Glomerular visceral epithelial cell (primary cell): ENCODE measurements at regions not wholly inside any gene's neighbourhood (a gene's known extent, or its start where the extent isn't known, plus 50 kb on each side); places are given as distances from the start of the nearest gene placed in this dataset.
"Not testable (repeated sequence)": the region's sequence is repeated elsewhere in the genome, so short reads cannot be mapped to it uniquely, and the experiment has no call there.

Source experiments
- DNase-seq: peaks from one replicate; pipeline ENCODE4 v3.0.0-alpha.2; 2016; ENCODE audit errors: extremely low spot score

DNA sequence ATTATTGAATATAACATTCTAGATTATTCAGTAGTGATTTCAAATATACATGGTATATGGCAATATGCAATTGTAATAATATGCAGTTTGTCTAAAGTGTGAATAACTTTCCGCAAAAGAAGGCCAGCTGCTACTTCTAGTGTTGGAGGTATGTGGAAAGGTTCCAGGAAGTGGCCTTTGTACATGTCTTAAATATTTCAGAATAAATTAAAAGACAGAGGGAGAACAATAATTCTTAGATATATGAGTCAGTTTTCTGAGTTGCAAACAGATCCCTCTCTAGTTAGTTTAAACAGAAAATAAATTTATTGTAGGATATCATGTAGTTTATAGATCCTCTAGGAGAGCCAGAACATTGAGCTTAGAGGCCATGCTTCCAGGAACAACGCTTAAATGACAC, 210.8 kb upstream of the ELL2 start:
- no peak for DNase-seq

GRCh38 chr5:96171973-96172372, 210.3 kb upstream of the ELL2 start:
- not testable (repeated sequence) for DNase-seq

DNA sequence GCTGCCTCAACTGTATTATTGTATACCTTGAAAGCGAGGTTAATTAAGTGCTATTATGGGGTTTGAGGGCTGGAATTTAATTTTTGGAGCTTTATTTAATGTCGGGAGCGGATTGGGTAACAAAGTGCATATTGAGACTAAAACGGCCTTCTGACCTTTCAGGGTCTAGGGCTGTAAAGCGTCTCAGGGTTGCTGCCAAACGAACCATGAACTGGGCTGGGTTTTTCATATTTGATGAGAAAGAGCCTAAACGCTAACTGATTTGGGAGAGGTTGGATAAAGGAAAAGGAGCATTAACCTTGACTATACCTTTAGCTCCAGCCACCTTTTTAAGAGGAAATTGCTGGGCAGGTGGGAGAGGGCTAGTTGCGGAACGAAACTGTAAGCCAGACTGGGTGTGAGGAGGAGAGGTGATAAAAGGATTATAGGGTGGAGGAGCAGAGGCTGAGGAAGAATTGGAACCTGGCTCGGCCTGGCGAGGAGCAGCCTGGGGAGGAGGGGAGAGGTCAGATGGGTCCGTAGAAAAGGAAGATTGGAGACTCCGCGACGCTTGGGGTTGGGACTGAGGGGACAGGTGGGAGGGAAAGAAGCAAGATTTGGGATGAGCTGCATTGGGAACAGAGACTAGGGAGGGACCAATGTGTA, 209.0 kb upstream of the ELL2 start:
- not testable (repeated sequence) for DNase-seq

DNA sequence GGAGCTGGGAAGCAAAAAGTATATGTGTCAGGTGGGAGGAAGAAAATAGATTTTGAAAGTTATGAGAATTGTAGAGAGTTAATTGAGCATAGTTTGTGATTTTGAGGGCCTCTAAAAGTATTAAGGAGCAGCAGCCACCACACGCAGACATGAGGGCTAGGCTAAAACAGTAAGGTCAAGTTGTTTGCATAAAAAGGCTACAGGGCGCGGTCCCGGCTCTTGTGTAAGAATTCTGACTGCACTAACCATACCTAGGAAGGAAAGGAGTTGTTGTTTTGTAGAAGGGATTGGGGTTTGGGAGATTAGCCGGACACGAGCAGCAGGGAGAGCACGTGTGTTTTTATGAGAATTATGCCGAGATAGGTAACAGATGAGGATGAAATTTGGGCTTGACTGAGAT, 207.2 kb upstream of the ELL2 start:
- not testable (repeated sequence) for DNase-seq

DNA sequence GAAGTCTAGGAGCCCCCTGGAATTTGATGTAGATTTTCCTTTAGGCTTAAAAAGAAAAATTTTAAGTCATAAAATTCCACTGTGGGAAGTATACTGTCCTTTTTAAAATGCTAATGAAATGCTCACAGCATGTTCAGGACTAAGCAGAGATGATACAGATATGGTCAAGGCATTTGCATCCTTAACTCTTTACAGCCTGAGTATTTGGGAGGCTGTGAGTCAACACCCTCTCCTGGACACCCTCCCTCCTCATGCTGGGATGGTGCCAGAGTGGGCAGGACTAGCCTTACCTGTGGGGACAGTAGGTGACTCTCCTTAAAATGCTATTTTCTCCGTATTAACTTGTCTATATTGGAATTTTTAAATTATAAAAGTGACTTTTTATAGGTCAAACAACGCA, 197.4 kb upstream of the ELL2 start:
- no peak for DNase-seq

GRCh38 chr5:96157841-96158291, 196.2 kb upstream of the ELL2 start:
- no peak for DNase-seq

DNA sequence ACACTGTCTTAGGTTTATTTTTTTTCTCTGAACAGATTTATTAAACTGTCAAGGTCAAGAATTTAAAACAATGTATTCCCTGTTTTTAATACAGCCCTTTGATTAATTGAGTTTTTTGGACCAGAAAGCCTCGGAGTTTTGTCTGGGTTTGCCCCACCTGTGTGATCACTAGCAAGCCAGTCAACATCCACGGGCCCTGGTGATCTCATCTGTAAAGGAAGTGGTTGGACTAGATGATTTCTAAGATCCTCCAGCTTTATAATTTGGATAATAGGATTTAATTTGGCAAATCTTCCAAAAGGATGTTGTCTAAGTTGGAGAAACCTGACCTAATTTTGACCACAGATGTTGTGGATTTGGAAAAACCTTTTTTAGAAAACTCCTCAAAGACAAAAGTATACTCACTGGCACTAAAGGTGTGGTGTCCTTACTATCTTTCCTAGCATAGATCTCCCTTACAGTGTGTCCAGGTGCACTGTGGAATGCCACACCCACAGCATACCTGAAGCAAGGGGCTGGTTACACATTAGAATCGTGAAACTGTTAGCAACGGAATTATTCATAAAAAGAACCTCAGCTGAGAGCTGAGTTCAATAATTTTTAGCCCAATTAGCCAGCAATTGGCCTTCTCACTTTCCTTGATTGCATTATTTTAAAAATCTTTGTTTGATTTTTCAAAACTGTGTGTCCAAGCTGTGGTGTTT, 195.6 kb upstream of the ELL2 start:
- DNase-seq: no peak

DNA sequence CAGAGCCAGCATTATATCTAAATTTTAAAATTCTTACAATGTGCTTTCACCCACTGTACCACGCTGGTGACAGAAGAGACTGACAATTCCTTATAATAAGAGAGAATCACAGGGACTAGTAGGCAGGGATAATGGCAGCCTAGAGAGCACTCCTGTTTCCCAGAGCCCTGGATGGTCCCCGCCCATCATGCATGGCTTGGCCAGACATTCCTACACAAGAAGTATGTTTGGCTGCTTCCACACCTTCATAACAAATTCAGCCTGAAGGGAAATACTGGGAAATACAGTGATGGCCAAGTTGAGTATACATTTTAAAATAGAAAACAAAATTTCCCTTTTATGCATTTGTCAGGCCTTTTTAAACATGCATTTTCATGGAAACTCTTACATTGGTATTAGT, 193.5 kb upstream of the ELL2 start:
- DNase-seq: no peak

DNA sequence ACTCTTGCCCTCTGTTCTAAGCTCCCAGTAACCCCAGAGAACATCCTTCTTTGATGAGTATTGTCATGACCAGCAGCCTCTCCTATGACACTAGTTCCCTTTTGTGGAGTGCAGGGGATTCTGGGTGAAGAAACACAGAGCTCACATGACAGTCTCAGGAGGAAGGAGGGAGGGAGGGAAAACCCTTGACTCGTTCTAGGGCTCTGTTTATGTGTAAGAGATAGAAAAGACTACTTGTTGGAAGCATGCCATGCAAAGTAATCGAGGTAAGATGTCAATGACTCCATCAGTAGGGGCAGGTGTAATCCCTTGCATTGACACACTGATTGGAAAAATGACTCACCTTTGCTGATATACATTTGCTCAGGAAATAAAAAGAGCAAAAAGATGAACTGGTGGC, 190.2 kb upstream of the ELL2 start:
- no peak for DNase-seq

DNA sequence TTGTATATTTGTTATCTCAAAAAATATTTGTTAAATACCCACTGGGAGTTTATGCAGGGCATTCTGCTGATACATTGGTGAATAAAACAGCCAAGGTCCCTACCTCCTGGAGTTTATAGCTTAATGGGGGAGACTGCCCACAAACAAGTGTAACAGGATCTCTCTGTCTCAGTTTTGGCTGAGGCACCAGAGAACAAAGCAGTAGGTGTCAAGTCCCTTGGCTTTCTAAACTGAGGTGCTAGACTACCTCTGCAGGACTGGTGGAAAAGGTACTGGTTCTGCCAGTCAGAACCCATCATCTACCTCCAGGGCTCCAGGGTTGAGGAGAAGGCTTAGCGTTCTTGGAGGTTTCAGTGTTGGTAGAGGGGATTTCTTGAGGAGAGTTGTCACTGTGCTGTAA, 188.4 kb upstream of the ELL2 start:
- DNase-seq: no peak

DNA sequence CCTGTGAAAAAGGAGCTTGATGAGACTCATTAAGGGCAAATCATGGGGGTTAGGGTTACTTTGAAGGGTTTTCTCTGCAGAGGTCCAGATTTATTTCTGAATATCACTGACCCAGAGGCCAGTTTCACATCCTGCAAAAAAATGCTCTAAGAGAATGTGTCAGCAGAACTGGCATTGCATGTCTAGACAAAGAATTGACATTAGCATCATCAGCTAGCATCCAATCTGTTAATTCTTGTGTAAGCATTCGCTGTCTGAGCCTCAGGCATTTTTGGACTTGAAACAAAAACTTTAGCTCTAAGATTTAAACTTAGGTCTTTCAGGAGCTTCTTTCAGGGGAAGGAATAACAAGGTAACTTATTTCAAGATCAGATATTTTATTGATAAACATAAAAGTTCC, 187.9 kb upstream of the ELL2 start:
- DNase-seq: no peak

GRCh38 chr5:96149021-96149420, 187.4 kb upstream of the ELL2 start:
- no peak for DNase-seq

DNA sequence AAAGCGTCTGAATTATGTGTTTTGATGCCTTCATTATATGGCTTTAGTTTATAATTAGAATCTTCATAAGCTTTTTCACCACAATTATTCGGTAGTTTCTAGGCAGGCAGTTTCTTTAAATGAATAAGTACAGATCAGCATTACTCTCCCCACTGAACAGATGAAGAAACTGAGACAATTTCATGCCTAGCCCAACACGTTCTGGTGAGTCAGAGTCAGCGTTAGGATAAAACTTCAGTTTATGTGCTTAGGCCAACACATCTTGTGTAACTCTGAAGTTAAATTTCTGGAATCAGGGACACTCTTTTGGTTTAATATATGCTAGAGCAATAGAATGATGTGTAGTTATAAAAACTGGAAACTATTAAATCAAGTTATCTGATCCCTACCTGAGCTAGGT, 186.7 kb upstream of the ELL2 start:
- DNase-seq: no peak

DNA sequence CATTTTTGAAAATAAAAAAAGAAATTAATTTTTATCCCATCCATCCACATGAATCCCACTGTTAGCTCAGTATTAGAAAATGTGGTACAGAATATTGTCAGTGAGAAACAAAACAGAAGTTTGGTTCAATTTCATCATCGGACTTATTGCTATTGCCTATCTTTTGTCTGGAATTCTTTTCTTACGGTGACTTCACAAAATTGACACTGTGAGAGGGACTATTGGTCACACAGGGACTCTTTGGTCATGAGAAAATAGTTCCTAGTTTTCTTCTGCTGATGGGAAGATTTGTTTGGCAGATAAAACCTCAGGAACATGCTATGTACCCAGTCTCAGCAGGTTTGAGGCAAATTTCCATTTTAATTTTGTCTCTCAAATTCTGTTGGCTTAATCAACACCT, 186.2 kb upstream of the ELL2 start:
- DNase-seq: no peak

DNA sequence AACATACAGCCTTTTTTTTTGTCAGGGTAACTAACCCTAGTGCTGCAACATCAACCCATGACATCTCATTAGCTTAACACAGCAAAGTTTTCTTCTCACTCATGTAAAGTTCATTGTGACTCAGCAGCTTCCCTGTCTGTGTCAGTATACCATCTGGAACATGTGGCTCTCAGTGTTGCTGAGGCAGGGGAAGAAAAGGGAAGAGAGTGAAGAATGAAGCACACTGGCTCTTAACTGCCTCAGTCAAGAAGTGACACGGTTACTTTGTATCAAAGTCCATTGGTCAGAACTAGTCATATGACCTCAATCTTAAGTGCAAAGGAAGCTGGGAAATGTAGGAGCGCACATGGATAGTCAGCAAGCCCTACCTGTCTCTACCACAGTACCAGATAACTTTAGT, 185.0 kb upstream of the ELL2 start:
- peak; percentile 30 for DNase-seq

DNA sequence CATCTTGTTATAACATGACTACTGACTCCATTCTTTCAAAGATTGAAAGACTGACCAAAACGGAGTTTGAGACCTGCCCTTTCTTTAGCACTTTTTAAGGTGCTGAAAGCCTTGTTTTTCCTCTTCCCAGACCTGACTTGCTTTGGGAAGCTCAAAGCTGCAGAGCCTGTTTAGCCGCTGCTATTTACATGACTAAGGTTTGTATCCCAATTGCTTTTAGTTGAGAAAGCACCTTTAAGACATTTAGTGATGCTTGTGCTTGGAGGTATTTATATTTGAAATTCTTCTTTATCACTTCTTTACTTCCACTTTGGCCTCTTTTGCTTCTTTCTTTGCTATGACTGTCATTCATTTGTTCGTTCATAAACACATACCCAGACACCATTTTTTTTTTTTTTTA, 182.6 kb upstream of the ELL2 start:
- no peak for DNase-seq

DNA sequence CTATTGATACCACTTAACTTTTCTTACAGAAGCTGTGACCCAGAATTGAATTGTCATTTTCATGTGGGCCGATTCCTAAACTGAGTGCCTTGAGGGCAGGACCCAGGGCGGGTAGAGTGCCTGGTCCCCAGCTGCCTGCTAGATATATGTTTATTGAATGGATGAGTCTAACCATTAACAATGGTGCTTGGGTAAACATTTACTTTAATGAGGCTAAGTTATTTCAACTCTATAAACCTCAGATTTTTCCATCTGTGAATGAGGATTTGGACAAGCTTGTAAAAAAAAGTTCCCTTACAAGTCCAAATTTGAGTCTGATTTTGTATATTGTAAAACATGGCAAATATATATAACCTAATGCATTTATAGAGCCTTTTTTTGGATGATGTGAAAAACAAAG, 181.8 kb upstream of the ELL2 start:
- DNase-seq: no peak

- DNase-seq: no peak
Observed at GRCh38 chr5:96142786-96143434, 181.3 kb upstream of the ELL2 start.

DNA sequence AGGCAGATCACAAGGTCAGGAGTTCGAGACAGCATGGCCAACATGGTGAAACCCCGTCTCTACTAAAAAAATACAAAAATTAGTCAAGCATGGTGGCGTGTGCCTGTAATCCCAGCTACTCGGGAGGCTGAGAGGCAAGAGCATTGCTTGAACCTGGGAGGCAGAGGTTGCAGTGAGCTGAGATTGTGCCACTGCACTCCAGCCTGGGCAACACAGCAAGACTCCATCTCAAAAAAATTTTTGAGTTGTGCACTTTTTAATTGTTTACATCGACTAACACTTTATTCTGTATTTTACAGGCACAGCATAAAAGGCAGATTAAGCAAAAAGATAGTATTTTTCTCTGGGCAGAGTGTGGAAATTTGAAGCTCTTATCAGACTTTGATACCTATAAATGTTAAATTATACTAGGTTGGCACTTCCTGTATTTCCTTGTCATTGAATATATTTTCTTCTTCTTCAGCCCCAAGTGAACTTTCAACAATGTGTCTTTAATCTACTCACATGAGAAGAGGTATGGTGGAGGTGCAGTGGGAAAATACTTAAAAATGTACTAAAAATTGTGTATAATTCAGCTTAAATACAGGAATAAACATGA, 180.6 kb upstream of the ELL2 start:
- DNase-seq: no peak

DNA sequence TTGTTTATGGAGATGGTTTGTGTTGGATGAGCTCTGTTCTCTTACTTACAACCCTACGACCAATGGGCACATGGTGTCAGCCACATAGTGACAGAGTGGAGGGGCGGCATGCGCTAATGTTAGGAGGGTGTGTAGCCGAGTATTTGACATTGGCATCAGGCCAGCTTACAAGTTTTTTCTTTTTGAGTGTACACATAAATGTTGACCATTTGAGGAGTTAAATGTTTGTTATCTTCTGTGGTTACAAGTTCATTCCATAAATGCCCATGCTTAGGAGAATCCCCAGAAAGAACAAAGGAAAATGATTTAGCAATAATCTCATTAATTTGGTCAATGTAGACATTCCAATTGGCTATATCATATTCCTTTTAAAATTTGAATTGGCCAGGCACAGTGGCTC, 180.1 kb upstream of the ELL2 start:
- DNase-seq: no peak

GRCh38 chr5:96140496-96140895, 178.8 kb upstream of the ELL2 start:
- no peak for DNase-seq

GRCh38 chr5:96140084-96140483, 178.4 kb upstream of the ELL2 start:
- DNase-seq: no peak

DNA sequence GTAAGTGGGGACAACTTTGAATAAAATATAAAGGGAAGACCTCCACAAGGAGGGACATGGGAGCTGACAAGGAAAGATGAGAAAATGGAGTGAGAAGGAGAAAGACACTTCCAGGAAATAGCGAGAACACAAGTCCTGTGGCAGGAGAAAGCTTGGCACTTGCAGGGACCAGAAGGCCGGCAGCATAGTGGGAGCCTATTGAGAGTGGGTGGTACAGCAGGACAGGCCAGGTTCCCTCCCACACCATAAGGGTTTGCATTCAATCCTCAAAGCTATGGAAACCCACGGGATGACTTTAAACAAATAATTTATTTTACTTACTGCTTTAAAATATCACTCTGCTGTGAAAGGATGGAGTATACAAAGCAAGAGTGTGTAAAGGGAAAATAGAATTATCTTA, 173.2 kb upstream of the ELL2 start:
- no peak for DNase-seq
